ENCODE measurements at regions not wholly inside any gene's neighbourhood (a gene's known extent, or its start where the extent isn't known, plus 50 kb on each side); places are given as distances from the start of the nearest gene placed in this dataset.
A peak's percentile ranks its signal among the peaks of the same experiment; 100 is the strongest.

DNA sequence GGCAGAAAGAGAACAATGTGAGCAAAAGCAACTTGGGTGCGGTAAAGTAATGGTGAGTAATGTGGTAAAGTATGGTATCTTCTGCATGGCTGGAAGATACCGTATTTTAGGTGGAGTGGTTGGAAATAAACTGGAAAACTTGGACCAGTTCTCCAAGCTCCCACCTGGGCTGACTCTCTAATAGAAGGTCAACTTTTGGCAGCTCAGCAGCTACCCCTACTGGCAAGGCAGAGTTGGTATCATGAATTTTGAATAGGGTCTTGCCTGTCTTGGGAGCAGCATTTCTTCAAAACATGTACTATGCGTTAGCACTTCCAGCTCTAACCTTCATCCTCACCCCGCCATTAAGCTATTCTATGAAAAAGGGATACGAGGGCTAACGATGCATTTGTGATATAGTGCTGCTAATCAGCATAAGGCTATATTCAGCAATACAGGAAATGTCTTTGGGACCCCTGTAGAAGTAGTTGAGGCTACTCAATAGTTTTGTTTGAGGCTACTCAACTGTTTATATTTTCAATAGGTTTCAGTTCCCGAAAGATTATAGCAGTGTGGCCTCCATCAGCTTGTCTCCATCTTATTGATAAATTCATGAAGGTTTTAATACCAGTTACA is 276.3 kb upstream of the FAR2 start:
- Mint-ChIP-seq H3K4me1 (ENCODE audit: unreplicated experiment) (peaks cover 8% of the 10 kb centered on the region), H3K4me3 (ENCODE audit: unreplicated experiment) (no peak overlapping the region), H3K27ac (ENCODE audit: unreplicated experiment) (no peak overlapping the region), H3K27me3 (ENCODE audit: unreplicated experiment) (peaks cover 9% of the 10 kb centered on the region), H3K36me3 (ENCODE audit: unreplicated experiment) (no peaks in the 10 kb centered on the region), H3K9me3 (ENCODE audit: unreplicated experiment) (no peaks in the 10 kb centered on the region)
- no peak for DNase-seq (ENCODE audit: extremely low spot score, unreplicated experiment)
- TF ChIP-seq, protein P1, sequence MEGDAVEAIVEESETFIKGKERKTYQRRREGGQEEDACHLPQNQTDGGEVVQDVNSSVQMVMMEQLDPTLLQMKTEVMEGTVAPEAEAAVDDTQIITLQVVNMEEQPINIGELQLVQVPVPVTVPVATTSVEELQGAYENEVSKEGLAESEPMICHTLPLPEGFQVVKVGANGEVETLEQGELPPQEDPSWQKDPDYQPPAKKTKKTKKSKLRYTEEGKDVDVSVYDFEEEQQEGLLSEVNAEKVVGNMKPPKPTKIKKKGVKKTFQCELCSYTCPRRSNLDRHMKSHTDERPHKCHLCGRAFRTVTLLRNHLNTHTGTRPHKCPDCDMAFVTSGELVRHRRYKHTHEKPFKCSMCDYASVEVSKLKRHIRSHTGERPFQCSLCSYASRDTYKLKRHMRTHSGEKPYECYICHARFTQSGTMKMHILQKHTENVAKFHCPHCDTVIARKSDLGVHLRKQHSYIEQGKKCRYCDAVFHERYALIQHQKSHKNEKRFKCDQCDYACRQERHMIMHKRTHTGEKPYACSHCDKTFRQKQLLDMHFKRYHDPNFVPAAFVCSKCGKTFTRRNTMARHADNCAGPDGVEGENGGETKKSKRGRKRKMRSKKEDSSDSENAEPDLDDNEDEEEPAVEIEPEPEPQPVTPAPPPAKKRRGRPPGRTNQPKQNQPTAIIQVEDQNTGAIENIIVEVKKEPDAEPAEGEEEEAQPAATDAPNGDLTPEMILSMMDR (IDR thresholded peaks at IDR 0.05), result peak; percentile 61

DNA sequence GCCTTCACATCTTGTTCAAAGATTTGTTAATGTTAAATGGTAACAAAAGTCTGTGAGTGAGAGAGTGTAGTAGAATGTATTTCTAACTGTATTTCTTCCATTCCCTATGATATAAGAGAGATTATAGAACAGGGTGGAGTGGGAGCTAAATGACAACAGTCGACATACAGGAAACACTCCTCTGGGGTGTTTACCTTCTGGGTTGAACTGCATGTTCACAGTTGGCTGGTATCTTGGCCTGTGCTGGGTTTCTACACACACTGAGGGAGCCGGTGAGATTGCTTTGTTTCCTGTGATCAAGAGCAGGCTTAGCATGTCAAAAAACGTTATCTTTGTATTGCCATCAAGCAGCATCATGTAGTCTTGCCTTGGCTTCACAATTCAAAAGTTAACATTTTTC is 274.3 kb upstream of the FAR2 start:
- Mint-ChIP-seq H3K9me3 (ENCODE audit: unreplicated experiment) (no peaks in the 10 kb centered on the region), H3K4me1 (ENCODE audit: unreplicated experiment) (peaks cover 1% of the 10 kb centered on the region), H3K27ac (ENCODE audit: unreplicated experiment) (no peak overlapping the region), H3K36me3 (ENCODE audit: unreplicated experiment) (no peaks in the 10 kb centered on the region), H3K4me3 (ENCODE audit: unreplicated experiment) (no peak overlapping the region), H3K27me3 (ENCODE audit: unreplicated experiment) (peaks cover 5% of the 10 kb centered on the region)
- no peak for DNase-seq (ENCODE audit: extremely low spot score, unreplicated experiment)
- TF ChIP-seq, protein P1 (IDR thresholded peaks at IDR 0.05), result no peak

DNA sequence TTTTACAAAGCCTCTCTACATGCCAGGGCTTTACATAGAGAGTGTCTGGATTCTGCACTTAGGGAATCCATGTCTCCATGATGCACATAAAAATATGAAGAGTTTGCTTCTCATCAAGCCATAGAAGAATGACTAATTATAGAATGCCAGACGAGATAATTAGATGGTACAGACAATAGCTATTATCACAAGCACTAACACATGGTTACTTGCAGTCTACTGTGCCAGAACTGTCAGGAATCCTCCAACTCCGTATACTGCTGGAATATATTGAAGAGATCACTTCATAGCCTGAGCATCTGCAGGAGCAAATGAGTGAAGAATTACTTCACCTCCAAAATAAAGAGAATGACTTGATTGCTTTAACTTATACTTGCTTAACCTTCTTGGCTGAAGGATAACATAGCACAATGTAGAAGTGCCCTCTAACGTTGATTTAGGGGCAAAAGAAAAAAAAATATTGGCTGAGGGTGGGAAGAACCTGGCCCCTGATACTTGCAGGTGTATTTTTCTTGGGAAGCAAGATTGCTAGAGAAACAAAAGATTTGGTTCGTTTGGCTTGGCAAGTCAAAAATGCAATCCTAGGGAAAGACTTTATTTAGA is 272.8 kb upstream of the FAR2 start:
- peaks cover 5% of the 10 kb centered on the region for H3K27me3 Mint-ChIP-seq (ENCODE audit: unreplicated experiment)
- H3K9me3 Mint-ChIP-seq (ENCODE audit: unreplicated experiment), result no peaks in the 10 kb centered on the region
- TF ChIP-seq, protein P1 (IDR thresholded peaks at IDR 0.05), result no peak
- no peaks in the 10 kb centered on the region for H3K36me3 Mint-ChIP-seq (ENCODE audit: unreplicated experiment)
- no peaks in the 10 kb centered on the region for H3K4me1 Mint-ChIP-seq (ENCODE audit: unreplicated experiment)
- no peak overlapping the region for H3K4me3 Mint-ChIP-seq (ENCODE audit: unreplicated experiment)
- no peak overlapping the region for H3K27ac Mint-ChIP-seq (ENCODE audit: unreplicated experiment)
- DNase-seq (ENCODE audit: extremely low spot score, unreplicated experiment), result no peak

DNA sequence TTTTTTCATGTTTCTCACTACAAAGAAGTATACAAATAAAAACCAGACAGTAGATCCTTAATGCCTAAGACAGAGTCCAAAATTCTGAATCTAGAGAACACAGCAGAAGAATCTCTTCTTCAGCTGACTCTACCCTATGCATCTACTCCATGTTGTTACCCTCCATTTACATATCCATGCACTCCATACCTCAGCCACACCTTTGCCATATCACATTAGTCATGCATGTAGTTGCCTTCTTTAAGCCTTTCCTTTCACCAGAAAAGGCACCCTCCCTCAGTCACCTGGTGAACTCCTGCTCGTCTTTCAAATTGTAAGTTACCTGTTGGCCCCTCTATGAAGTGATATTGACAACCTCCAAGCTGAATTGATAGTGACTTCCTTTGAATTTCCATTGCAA is 271.2 kb upstream of the FAR2 start:
- H3K27ac Mint-ChIP-seq (ENCODE audit: unreplicated experiment), result no peak overlapping the region
- H3K9me3 Mint-ChIP-seq (ENCODE audit: unreplicated experiment), result no peaks in the 10 kb centered on the region
- H3K27me3 Mint-ChIP-seq (ENCODE audit: unreplicated experiment), result peaks cover 5% of the 10 kb centered on the region
- H3K4me3 Mint-ChIP-seq (ENCODE audit: unreplicated experiment), result no peak overlapping the region
- no peaks in the 10 kb centered on the region for H3K4me1 Mint-ChIP-seq (ENCODE audit: unreplicated experiment)
- no peaks in the 10 kb centered on the region for H3K36me3 Mint-ChIP-seq (ENCODE audit: unreplicated experiment)
- TF ChIP-seq, protein P1 (IDR thresholded peaks at IDR 0.05), result no peak
- no peak for DNase-seq (ENCODE audit: extremely low spot score, unreplicated experiment)

DNA sequence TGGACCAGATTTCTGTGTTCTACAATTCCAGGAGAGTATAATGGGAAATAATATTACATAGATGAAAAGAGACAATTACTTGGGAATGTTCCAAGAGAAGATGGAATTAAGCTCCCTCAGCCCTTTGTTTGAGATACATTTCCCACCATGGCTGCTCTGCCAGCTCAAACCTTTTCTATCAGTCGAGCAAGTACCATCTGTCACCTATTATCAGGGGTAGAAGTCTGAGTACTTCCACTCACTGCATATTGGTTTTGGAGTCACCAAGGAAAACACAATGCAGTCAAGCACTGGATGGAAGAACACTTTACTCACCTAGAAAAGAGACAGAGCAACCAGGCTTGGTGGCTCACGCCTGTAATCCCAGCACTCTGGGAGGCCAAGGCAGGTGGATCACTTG is 270.4 kb upstream of the FAR2 start:
- peaks cover 5% of the 10 kb centered on the region for H3K27me3 Mint-ChIP-seq (ENCODE audit: unreplicated experiment)
- no peaks in the 10 kb centered on the region for H3K4me1 Mint-ChIP-seq (ENCODE audit: unreplicated experiment)
- H3K4me3 Mint-ChIP-seq (ENCODE audit: unreplicated experiment), result no peak overlapping the region
- peaks cover 2% of the 10 kb centered on the region for H3K9me3 Mint-ChIP-seq (ENCODE audit: unreplicated experiment)
- TF ChIP-seq, protein P1 (IDR thresholded peaks at IDR 0.05), result no peak
- no peaks in the 10 kb centered on the region for H3K36me3 Mint-ChIP-seq (ENCODE audit: unreplicated experiment)
- no peak overlapping the region for H3K27ac Mint-ChIP-seq (ENCODE audit: unreplicated experiment)
- no peak for DNase-seq (ENCODE audit: extremely low spot score, unreplicated experiment)

All from osteocyte (in vitro differentiated cells).